Nephron (organoid): ENCODE measurements at regions not wholly inside any gene's neighbourhood (a gene's known extent, or its start where the extent isn't known, plus 50 kb on each side); places are given as distances from the start of the nearest gene placed in this dataset.

ENCODE experiments used
- H3K27ac Mint-ChIP-seq, 3 experiments: 2 replicates each; pipeline ENCODE4 v1.8.0; 2020; ENCODE audit warnings: mixed read lengths in 3 of 3, mild to moderate bottlenecking in 2 of 3, moderate library complexity in 1 of 3
- H3K27me3 Mint-ChIP-seq: 2 replicates; pipeline ENCODE4 v1.8.0; 2021; ENCODE audit warnings: low read depth, mild to moderate bottlenecking, moderate library complexity, mixed read lengths
- H3K36me3 Mint-ChIP-seq: 2 replicates; pipeline ENCODE4 v1.8.0; 2020; ENCODE audit warnings: low read depth, mixed read lengths
- H3K4me1 Mint-ChIP-seq: 2 replicates; pipeline ENCODE4 v1.8.0; 2020; ENCODE audit warnings: mixed read lengths
- H3K4me3 Mint-ChIP-seq, 3 experiments: 2 replicates each; pipeline ENCODE4 v1.8.0; 2020; ENCODE audit warnings: mild to moderate bottlenecking in 3 of 3, mixed read lengths in 3 of 3, moderate library complexity in 2 of 3
- H3K9me3 Mint-ChIP-seq: 2 replicates; pipeline ENCODE4 v1.8.0; 2020; ENCODE audit warnings: mixed read lengths
- TF ChIP-seq, protein P1 (sequence below), 3 experiments: fragments of 200-600 bp; sonication (generic); IDR thresholded peaks; one replicate each; pipeline ENCODE4 v1.5.0; 2021; ENCODE audit warnings: antibody characterized with exemption in 3 of 3; ENCODE audit not compliant: unreplicated experiment in 3 of 3

- no peaks in the 10 kb centered on the region for H3K9me3 Mint-ChIP-seq
- TF ChIP-seq, protein P1, sequence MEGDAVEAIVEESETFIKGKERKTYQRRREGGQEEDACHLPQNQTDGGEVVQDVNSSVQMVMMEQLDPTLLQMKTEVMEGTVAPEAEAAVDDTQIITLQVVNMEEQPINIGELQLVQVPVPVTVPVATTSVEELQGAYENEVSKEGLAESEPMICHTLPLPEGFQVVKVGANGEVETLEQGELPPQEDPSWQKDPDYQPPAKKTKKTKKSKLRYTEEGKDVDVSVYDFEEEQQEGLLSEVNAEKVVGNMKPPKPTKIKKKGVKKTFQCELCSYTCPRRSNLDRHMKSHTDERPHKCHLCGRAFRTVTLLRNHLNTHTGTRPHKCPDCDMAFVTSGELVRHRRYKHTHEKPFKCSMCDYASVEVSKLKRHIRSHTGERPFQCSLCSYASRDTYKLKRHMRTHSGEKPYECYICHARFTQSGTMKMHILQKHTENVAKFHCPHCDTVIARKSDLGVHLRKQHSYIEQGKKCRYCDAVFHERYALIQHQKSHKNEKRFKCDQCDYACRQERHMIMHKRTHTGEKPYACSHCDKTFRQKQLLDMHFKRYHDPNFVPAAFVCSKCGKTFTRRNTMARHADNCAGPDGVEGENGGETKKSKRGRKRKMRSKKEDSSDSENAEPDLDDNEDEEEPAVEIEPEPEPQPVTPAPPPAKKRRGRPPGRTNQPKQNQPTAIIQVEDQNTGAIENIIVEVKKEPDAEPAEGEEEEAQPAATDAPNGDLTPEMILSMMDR (IDR thresholded peaks at IDR 0.05; ENCODE audit: unreplicated experiment in 3 of 3) = no peak
- H3K27me3 Mint-ChIP-seq = no peaks in the 10 kb centered on the region
- no peaks in the 10 kb centered on the region for H3K36me3 Mint-ChIP-seq
- H3K27ac Mint-ChIP-seq = no peak overlapping the region
- no peaks in the 10 kb centered on the region for H3K4me1 Mint-ChIP-seq
- no peak overlapping the region for H3K4me3 Mint-ChIP-seq
Observed at GRCh38 chr10:57952741-57953140, 315.0 kb downstream of the IPMK start.

GRCh38 chr10:57950442-57950974, 317.2 kb downstream of the IPMK start:
- Mint-ChIP-seq H3K27ac (peak overlapping the region in 1 of 3 experiments; percentile 23), H3K4me3 (no peak overlapping the region), H3K9me3 (no peaks in the 10 kb centered on the region), H3K27me3 (no peaks in the 10 kb centered on the region), H3K4me1 (no peaks in the 10 kb centered on the region), H3K36me3 (no peaks in the 10 kb centered on the region)
- TF ChIP-seq, protein P1 (IDR thresholded peaks at IDR 0.05; ENCODE audit: unreplicated experiment in 3 of 3) = no peak

- Mint-ChIP-seq H3K27me3 (no peaks in the 10 kb centered on the region), H3K27ac (no peak overlapping the region), H3K4me1 (no peaks in the 10 kb centered on the region), H3K36me3 (no peaks in the 10 kb centered on the region), H3K4me3 (no peak overlapping the region), H3K9me3 (no peaks in the 10 kb centered on the region)
- TF ChIP-seq, protein P1 (IDR thresholded peaks at IDR 0.05; ENCODE audit: unreplicated experiment in 3 of 3) = no peak
Observed at GRCh38 chr10:57948796-57949195, 318.9 kb downstream of the IPMK start.

DNA sequence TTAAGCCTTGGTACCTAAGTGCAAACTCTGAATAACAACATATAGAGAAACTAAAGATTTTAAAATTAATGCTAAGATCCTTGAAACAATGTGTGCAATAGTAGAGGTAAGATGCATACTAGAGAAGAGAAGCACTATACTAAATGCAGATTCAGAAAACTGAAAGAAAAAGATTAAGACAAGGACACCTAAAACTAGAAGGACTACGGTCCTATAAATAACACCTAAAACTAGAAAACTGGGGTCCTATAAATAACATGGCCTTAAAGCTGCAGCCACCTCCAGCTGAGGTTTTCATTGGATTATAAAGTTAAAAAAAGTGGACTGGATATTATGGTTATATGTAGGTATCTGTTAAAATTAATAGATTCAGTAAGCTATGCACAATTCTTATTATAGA, 320.9 kb downstream of the IPMK start:
- H3K4me3 Mint-ChIP-seq = no peak overlapping the region
- no peaks in the 10 kb centered on the region for H3K4me1 Mint-ChIP-seq
- no peaks in the 10 kb centered on the region for H3K36me3 Mint-ChIP-seq
- H3K27ac Mint-ChIP-seq = no peak overlapping the region
- no peaks in the 10 kb centered on the region for H3K9me3 Mint-ChIP-seq
- H3K27me3 Mint-ChIP-seq = no peaks in the 10 kb centered on the region
- TF ChIP-seq, protein P1 (IDR thresholded peaks at IDR 0.05; ENCODE audit: unreplicated experiment in 3 of 3) = no peak

GRCh38 chr10:57943701-57944100, 324.0 kb downstream of the IPMK start:
- Mint-ChIP-seq H3K36me3 (no peaks in the 10 kb centered on the region), H3K4me1 (no peaks in the 10 kb centered on the region), H3K9me3 (no peaks in the 10 kb centered on the region), H3K4me3 (no peak overlapping the region), H3K27me3 (no peaks in the 10 kb centered on the region), H3K27ac (no peak overlapping the region)
- TF ChIP-seq, protein P1 (IDR thresholded peaks at IDR 0.05; ENCODE audit: unreplicated experiment in 3 of 3) = no peak

- Mint-ChIP-seq H3K27ac (no peak overlapping the region), H3K36me3 (no peaks in the 10 kb centered on the region), H3K4me3 (no peak overlapping the region), H3K4me1 (no peaks in the 10 kb centered on the region), H3K9me3 (no peaks in the 10 kb centered on the region), H3K27me3 (no peaks in the 10 kb centered on the region)
- TF ChIP-seq, protein P1 (IDR thresholded peaks at IDR 0.05; ENCODE audit: unreplicated experiment in 3 of 3) = no peak
Observed at GRCh38 chr10:57925045-57925444, 342.6 kb downstream of the IPMK start.
